Karpas-422 (cell line): ENCODE measurements at regions not wholly inside any gene's neighbourhood (a gene's known extent, or its start where the extent isn't known, plus 50 kb on each side); places are given as distances from the start of the nearest gene placed in this dataset.
A peak's percentile ranks its signal among the peaks of the same experiment; 100 is the strongest.

Source experiments
- DNase-seq: peaks from one replicate; pipeline ENCODE4 v3.0.0-alpha.2; 2015
- H2AFZ ChIP-seq: fragments of 200-600 bp; sonication (generic); 2 replicates; pipeline ENCODE4 v1.6.1; 2014; ENCODE audit warnings: antibody characterized with exemption, low read length, mixed read lengths
- H3K27ac ChIP-seq: fragments of 200-600 bp; sonication (generic); 2 replicates; pipeline ENCODE4 v1.5.1; 2014; ENCODE audit warnings: mild to moderate bottlenecking, low read length, moderate library complexity
- H3K27me3 ChIP-seq: fragments of 200-600 bp; sonication (generic); 2 replicates; pipeline ENCODE4 v1.6.1; 2014; ENCODE audit warnings: low read length, mixed read lengths
- H3K36me3 ChIP-seq: fragments of 200-600 bp; sonication (generic); 2 replicates; pipeline ENCODE4 v1.6.1; 2014; ENCODE audit warnings: low read length, mixed read lengths; ENCODE audit not compliant: insufficient read depth
- H3K4me1 ChIP-seq: fragments of 200-600 bp; sonication (generic); 2 replicates; pipeline ENCODE4 v1.6.1; 2014; ENCODE audit warnings: mild to moderate bottlenecking, low read length, mixed read lengths
- H3K4me2 ChIP-seq: fragments of 200-600 bp; sonication (generic); 2 replicates; pipeline ENCODE4 v1.6.1; 2014; ENCODE audit warnings: low read length, low read depth, mild to moderate bottlenecking; ENCODE audit not compliant: poor library complexity, severe bottlenecking
- H3K4me3 ChIP-seq: fragments of 200-600 bp; sonication (generic); 2 replicates; pipeline ENCODE4 v1.5.1; 2014; ENCODE audit warnings: mild to moderate bottlenecking, antibody characterized with exemption, low read length, mixed read lengths
- H3K79me2 ChIP-seq: fragments of 200-600 bp; sonication (generic); 2 replicates; pipeline ENCODE4 v1.6.1; 2014; ENCODE audit warnings: mild to moderate bottlenecking, low read length, mixed read lengths
- H3K9ac ChIP-seq: fragments of 200-600 bp; sonication (generic); 2 replicates; pipeline ENCODE4 v1.6.0; 2014; ENCODE audit warnings: low read length
- H3K9me2 ChIP-seq: fragments of 200-600 bp; sonication (generic), shearing (Covaris generic); replicated peaks from 2 replicates; pipeline ENCODE4 v1.6.0; 2014; ENCODE audit warnings: mild to moderate bottlenecking, low read length, moderate library complexity; ENCODE audit not compliant: insufficient read depth
- H3K9me3 ChIP-seq: fragments of 300-700, 200-600 bp; sonication (generic); 2 replicates; pipeline ENCODE4 v1.6.1; 2014; ENCODE audit warnings: low read length, mixed read lengths
- H4K20me1 ChIP-seq: fragments of 200-600 bp; sonication (generic); 2 replicates; pipeline ENCODE4 v1.6.1; 2014; ENCODE audit warnings: mild to moderate bottlenecking, antibody characterized with exemption, low read length, low read depth; ENCODE audit not compliant: insufficient read depth

DNA sequence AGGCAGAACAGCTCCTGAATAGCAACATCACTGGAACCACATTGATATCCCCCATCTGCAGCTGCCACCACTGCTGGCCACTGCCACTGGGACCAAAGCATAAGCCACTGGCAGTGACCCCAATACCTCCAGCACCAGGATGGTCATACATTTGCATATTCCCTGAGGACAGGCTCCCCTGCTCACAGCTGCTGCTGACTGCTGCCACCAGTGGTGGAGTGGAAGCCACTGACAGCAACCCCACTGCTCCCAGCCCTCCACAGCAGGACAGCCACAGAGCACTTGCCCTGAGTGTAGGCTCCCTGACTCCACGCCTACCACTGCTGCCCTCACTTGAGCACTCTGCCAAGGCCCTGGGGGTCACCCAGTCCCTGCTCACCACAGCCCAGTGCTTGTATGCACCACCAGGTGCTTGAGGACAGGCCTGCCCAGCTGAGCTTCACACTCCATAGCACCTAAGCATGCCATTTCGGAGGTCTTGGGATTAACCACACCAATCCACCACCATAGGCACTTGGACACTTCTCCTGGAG lies 327.4 kb upstream of the RPS23 start:
- H3K9me2 ChIP-seq, result no peaks in the 10 kb centered on the region

GRCh38 chr5:82603033-82603987 lies 325.2 kb upstream of the RPS23 start:
- Histone ChIP-seq H3K27ac (no peak overlapping the region), H4K20me1 (no peaks in the 10 kb centered on the region), H3K4me3 (no peak overlapping the region), H3K4me2 (no peak overlapping the region), H3K9me2 (no peaks in the 10 kb centered on the region), H3K27me3 (no peaks in the 10 kb centered on the region), H2AFZ (no peak overlapping the region), H3K9me3 (no peaks in the 10 kb centered on the region), H3K9ac (no peak overlapping the region), H3K36me3 (no peaks in the 10 kb centered on the region), H3K79me2 (no peaks in the 10 kb centered on the region), H3K4me1 (peaks cover 14% of the 10 kb centered on the region)
- no peak for DNase-seq

More for the DNA sequence above, 327.4 kb upstream of the RPS23 start:
- no peaks in the 10 kb centered on the region for H3K27me3 ChIP-seq
- no peak overlapping the region for H2AFZ ChIP-seq
- peaks cover 14% of the 10 kb centered on the region for H3K4me1 ChIP-seq
- H3K9me3 ChIP-seq, result no peaks in the 10 kb centered on the region
- DNase-seq, result peak; percentile 50
- H3K27ac ChIP-seq, result no peak overlapping the region
- H3K9ac ChIP-seq, result no peak overlapping the region
- H3K36me3 ChIP-seq, result no peaks in the 10 kb centered on the region
- H3K79me2 ChIP-seq, result no peaks in the 10 kb centered on the region
- H3K4me3 ChIP-seq, result no peak overlapping the region
- no peak overlapping the region for H3K4me2 ChIP-seq
- no peaks in the 10 kb centered on the region for H4K20me1 ChIP-seq

DNA sequence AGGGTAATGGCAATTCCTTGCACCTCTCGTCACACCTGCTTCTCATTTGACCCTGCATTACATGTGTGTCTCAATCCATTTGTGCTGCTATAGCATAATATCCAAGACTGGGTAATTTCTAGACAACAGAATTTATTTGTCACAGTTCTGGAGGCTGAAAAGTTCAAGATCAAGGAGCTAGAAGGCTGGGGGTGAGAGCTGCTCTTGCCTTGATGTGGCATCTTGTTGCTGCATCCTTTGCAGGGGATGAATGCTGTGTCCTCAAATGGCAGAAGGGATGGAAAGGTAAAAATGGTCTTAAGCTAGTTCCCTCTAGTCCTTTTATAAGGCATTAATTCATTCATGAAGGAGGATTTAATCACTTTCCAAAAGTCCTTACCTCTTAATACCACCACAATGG lies 323.7 kb upstream of the RPS23 start:
- Histone ChIP-seq H3K27me3 (no peaks in the 10 kb centered on the region), H3K9me3 (no peaks in the 10 kb centered on the region), H2AFZ (no peak overlapping the region), H3K4me1 (peaks cover 14% of the 10 kb centered on the region), H3K9ac (no peak overlapping the region), H3K9me2 (no peaks in the 10 kb centered on the region), H3K4me2 (no peak overlapping the region), H3K36me3 (no peaks in the 10 kb centered on the region), H3K79me2 (no peaks in the 10 kb centered on the region), H3K4me3 (no peak overlapping the region), H4K20me1 (no peaks in the 10 kb centered on the region), H3K27ac (no peak overlapping the region)
- DNase-seq, result no peak

DNA sequence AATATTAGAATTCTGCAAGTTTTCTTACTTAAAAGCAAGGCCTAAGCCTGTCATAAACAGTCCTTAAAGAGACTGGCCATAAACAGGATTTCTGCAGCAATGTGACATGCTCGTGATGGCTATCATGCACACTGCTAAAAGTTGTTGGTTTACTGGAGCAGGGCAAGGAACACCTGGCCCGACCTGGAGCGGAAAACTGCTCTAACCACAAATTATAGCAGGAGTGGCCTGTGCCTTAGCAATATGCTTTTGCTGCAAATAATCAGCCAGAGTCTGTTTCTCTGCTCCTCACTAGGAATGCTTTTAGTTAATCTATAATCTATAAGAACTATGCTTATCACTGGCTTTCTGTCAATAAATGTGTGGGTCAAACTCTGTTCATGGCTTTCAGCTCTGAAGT lies 322.9 kb upstream of the RPS23 start:
- Histone ChIP-seq H3K36me3 (no peaks in the 10 kb centered on the region), H3K4me3 (no peak overlapping the region), H3K4me2 (no peak overlapping the region), H3K27ac (no peak overlapping the region), H3K9me2 (no peaks in the 10 kb centered on the region), H3K9me3 (no peaks in the 10 kb centered on the region), H3K27me3 (no peaks in the 10 kb centered on the region), H2AFZ (no peak overlapping the region), H3K79me2 (no peaks in the 10 kb centered on the region), H3K9ac (no peak overlapping the region), H3K4me1 (peaks cover 14% of the 10 kb centered on the region), H4K20me1 (no peaks in the 10 kb centered on the region)
- no peak for DNase-seq

GRCh38 chr5:82599692-82600091 lies 321.5 kb upstream of the RPS23 start:
- Histone ChIP-seq H2AFZ (no peak overlapping the region), H3K9me2 (no peaks in the 10 kb centered on the region), H3K36me3 (no peaks in the 10 kb centered on the region), H4K20me1 (no peaks in the 10 kb centered on the region), H3K9me3 (no peaks in the 10 kb centered on the region), H3K4me3 (no peak overlapping the region), H3K27me3 (no peaks in the 10 kb centered on the region), H3K27ac (no peak overlapping the region), H3K4me2 (no peak overlapping the region), H3K4me1 (peaks cover 7% of the 10 kb centered on the region), H3K9ac (no peak overlapping the region), H3K79me2 (no peaks in the 10 kb centered on the region)
- DNase-seq, result no peak

DNA sequence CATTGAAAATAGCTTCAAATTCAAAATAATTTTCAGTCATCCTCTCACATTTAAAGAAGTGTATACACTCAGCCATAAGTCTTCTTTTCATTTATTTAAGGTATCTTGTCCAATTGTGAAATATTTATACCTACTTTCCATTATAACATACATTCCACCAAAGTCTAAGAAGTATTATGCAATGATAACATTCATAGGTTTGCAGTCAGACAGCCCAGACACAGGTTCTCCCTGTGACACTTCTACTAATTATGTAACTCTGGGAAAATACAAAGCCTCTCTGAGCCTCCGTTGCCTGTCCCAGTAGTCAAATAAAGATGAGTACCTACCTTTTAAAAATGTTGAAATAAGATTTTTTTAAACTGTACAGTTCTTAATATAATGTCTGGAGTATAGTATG lies 320.9 kb upstream of the RPS23 start:
- H3K36me3 ChIP-seq, result no peaks in the 10 kb centered on the region
- H3K9ac ChIP-seq, result no peak overlapping the region
- H3K79me2 ChIP-seq, result no peaks in the 10 kb centered on the region
- no peaks in the 10 kb centered on the region for H3K27me3 ChIP-seq
- H3K4me2 ChIP-seq, result no peak overlapping the region
- H4K20me1 ChIP-seq, result no peaks in the 10 kb centered on the region
- H3K27ac ChIP-seq, result no peak overlapping the region
- no peak overlapping the region for H2AFZ ChIP-seq
- no peak for DNase-seq
- H3K4me3 ChIP-seq, result no peak overlapping the region
- H3K4me1 ChIP-seq, result peaks cover 7% of the 10 kb centered on the region
- H3K9me2 ChIP-seq, result no peaks in the 10 kb centered on the region
- H3K9me3 ChIP-seq, result no peaks in the 10 kb centered on the region

GRCh38 chr5:82597437-82597836 lies 319.3 kb upstream of the RPS23 start:
- H3K4me1 ChIP-seq, result no peaks in the 10 kb centered on the region
- H3K9me3 ChIP-seq, result no peaks in the 10 kb centered on the region
- H3K9ac ChIP-seq, result no peak overlapping the region
- no peaks in the 10 kb centered on the region for H3K36me3 ChIP-seq
- H3K4me2 ChIP-seq, result no peak overlapping the region
- H4K20me1 ChIP-seq, result no peaks in the 10 kb centered on the region
- H3K79me2 ChIP-seq, result no peaks in the 10 kb centered on the region
- H3K27me3 ChIP-seq, result no peaks in the 10 kb centered on the region
- H2AFZ ChIP-seq, result no peak overlapping the region
- H3K4me3 ChIP-seq, result no peak overlapping the region
- H3K27ac ChIP-seq, result no peak overlapping the region
- DNase-seq, result peak; percentile 54
- H3K9me2 ChIP-seq, result no peaks in the 10 kb centered on the region

GRCh38 chr5:82596451-82596850 lies 318.3 kb upstream of the RPS23 start:
- Histone ChIP-seq H3K27ac (no peak overlapping the region), H3K9ac (no peak overlapping the region), H3K27me3 (no peaks in the 10 kb centered on the region), H3K4me1 (no peaks in the 10 kb centered on the region), H3K4me3 (no peak overlapping the region), H4K20me1 (no peaks in the 10 kb centered on the region), H3K79me2 (no peaks in the 10 kb centered on the region), H3K4me2 (no peak overlapping the region), H3K9me3 (no peaks in the 10 kb centered on the region), H3K9me2 (no peaks in the 10 kb centered on the region), H3K36me3 (no peaks in the 10 kb centered on the region), H2AFZ (no peak overlapping the region)
- DNase-seq, result no peak
